ENCODE measurements at regions not wholly inside any gene's neighbourhood (a gene's known extent, or its start where the extent isn't known, plus 50 kb on each side); places are given as distances from the start of the nearest gene placed in this dataset.

- Histone ChIP-seq H3K4me2 (ENCODE audit: insufficient read depth, low read length) (no peak overlapping the region), H3K36me3 (ENCODE audit: insufficient read depth, low read length) (no peaks in the 10 kb centered on the region), H3K27me3 (ENCODE audit: insufficient read depth, low read length, poor library complexity) (peaks cover 5% of the 10 kb centered on the region), H3K79me2 (ENCODE audit: insufficient read depth, low read length) (no peaks in the 10 kb centered on the region), H3K4me3 (ENCODE audit: low read depth in 1 of 2, low read length in 2 of 2) (no peak overlapping the region), H2AFZ (ENCODE audit: low read depth, low read length) (no peak overlapping the region), H3K27ac (ENCODE audit: low read length) (no peak overlapping the region), H3K9me3 (ENCODE audit: insufficient read depth, low read length, severe bottlenecking) (no peaks in the 10 kb centered on the region), H4K20me1 (ENCODE audit: insufficient read depth, low read length) (no peaks in the 10 kb centered on the region), H3K9ac (ENCODE audit: low read depth, low read length) (no peak overlapping the region), H3K4me1 (ENCODE audit: insufficient read depth, low read length) (no peaks in the 10 kb centered on the region)
- DNase-seq = no peak
- TF ChIP-seq, protein P1, sequence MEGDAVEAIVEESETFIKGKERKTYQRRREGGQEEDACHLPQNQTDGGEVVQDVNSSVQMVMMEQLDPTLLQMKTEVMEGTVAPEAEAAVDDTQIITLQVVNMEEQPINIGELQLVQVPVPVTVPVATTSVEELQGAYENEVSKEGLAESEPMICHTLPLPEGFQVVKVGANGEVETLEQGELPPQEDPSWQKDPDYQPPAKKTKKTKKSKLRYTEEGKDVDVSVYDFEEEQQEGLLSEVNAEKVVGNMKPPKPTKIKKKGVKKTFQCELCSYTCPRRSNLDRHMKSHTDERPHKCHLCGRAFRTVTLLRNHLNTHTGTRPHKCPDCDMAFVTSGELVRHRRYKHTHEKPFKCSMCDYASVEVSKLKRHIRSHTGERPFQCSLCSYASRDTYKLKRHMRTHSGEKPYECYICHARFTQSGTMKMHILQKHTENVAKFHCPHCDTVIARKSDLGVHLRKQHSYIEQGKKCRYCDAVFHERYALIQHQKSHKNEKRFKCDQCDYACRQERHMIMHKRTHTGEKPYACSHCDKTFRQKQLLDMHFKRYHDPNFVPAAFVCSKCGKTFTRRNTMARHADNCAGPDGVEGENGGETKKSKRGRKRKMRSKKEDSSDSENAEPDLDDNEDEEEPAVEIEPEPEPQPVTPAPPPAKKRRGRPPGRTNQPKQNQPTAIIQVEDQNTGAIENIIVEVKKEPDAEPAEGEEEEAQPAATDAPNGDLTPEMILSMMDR (IDR thresholded peaks at IDR 0.05; ENCODE audit: borderline replicate concordance, extremely low read depth, low read length, poor library complexity, severe bottlenecking) = no peak
- no peak for TF ChIP-seq EZH2 (IDR thresholded peaks at IDR 0.05; ENCODE audit: borderline replicate concordance, low read depth, low read length, severe bottlenecking)
- no peak for ATAC-seq (ENCODE audit: insufficient read depth, low read depth)
Observed at GRCh38 chr13:30081331-30081730, 226.0 kb downstream of the KATNAL1 start.

- DNase-seq = no peak
- Histone ChIP-seq H3K27ac (ENCODE audit: low read length) (no peak overlapping the region), H3K9me3 (ENCODE audit: insufficient read depth, low read length, severe bottlenecking) (no peaks in the 10 kb centered on the region), H3K79me2 (ENCODE audit: insufficient read depth, low read length) (no peaks in the 10 kb centered on the region), H2AFZ (ENCODE audit: low read depth, low read length) (no peak overlapping the region), H4K20me1 (ENCODE audit: insufficient read depth, low read length) (no peaks in the 10 kb centered on the region), H3K27me3 (ENCODE audit: insufficient read depth, low read length, poor library complexity) (peaks cover 5% of the 10 kb centered on the region), H3K9ac (ENCODE audit: low read depth, low read length) (no peak overlapping the region), H3K4me2 (ENCODE audit: insufficient read depth, low read length) (no peak overlapping the region), H3K36me3 (ENCODE audit: insufficient read depth, low read length) (no peaks in the 10 kb centered on the region), H3K4me3 (ENCODE audit: low read depth in 1 of 2, low read length in 2 of 2) (no peak overlapping the region), H3K4me1 (ENCODE audit: insufficient read depth, low read length) (no peaks in the 10 kb centered on the region)
- no peak for TF ChIP-seq EZH2 (IDR thresholded peaks at IDR 0.05; ENCODE audit: borderline replicate concordance, low read depth, low read length, severe bottlenecking)
- TF ChIP-seq, protein P1 (IDR thresholded peaks at IDR 0.05; ENCODE audit: borderline replicate concordance, extremely low read depth, low read length, poor library complexity, severe bottlenecking) = no peak
- no peak for ATAC-seq (ENCODE audit: insufficient read depth, low read depth)
Observed at GRCh38 chr13:30079501-30079900, 227.8 kb downstream of the KATNAL1 start.

GRCh38 chr13:30078059-30078458 is 227.6 kb upstream of the UBL3 start:
- Histone ChIP-seq H3K9me3 (ENCODE audit: insufficient read depth, low read length, severe bottlenecking) (no peaks in the 10 kb centered on the region), H3K4me3 (ENCODE audit: low read depth in 1 of 2, low read length in 2 of 2) (no peak overlapping the region), H3K4me1 (ENCODE audit: insufficient read depth, low read length) (no peaks in the 10 kb centered on the region), H3K27ac (ENCODE audit: low read length) (no peak overlapping the region), H3K36me3 (ENCODE audit: insufficient read depth, low read length) (no peaks in the 10 kb centered on the region), H4K20me1 (ENCODE audit: insufficient read depth, low read length) (no peaks in the 10 kb centered on the region), H3K4me2 (ENCODE audit: insufficient read depth, low read length) (no peak overlapping the region), H3K79me2 (ENCODE audit: insufficient read depth, low read length) (no peaks in the 10 kb centered on the region), H3K9ac (ENCODE audit: low read depth, low read length) (no peak overlapping the region), H3K27me3 (ENCODE audit: insufficient read depth, low read length, poor library complexity) (peaks cover 5% of the 10 kb centered on the region), H2AFZ (ENCODE audit: low read depth, low read length) (no peak overlapping the region)
- no peak for ATAC-seq (ENCODE audit: insufficient read depth, low read depth)
- DNase-seq = no peak
- TF ChIP-seq, protein P1 (IDR thresholded peaks at IDR 0.05; ENCODE audit: borderline replicate concordance, extremely low read depth, low read length, poor library complexity, severe bottlenecking) = no peak
- no peak for TF ChIP-seq EZH2 (IDR thresholded peaks at IDR 0.05; ENCODE audit: borderline replicate concordance, low read depth, low read length, severe bottlenecking)

DNA sequence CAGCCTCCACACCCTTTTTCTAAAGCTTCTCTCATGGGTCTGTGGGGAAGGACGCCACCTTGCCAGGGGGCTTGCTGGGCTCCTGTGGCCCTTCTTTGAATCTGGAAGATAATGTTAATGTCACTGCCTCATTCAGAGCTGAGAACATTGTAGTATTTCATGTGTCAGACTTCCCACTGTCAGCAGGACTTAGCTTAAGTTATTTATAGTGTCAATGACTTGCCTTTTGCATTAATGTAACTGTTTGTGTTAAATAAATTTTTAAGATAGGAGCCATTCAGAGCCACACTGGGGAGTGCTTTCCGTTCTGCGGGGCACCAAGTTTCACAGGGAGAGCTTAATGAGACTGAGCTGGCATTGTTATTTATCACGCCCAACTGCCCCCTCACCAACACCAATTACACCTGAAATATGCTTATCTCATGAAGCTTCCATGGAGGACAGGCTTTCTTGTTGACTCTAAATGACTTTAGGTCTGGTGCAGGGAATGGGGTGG is 226.9 kb upstream of the UBL3 start:
- no peaks in the 10 kb centered on the region for H3K4me1 ChIP-seq (ENCODE audit: insufficient read depth, low read length)
- H3K36me3 ChIP-seq (ENCODE audit: insufficient read depth, low read length) = no peaks in the 10 kb centered on the region
- peaks cover 5% of the 10 kb centered on the region for H3K27me3 ChIP-seq (ENCODE audit: insufficient read depth, low read length, poor library complexity)
- H4K20me1 ChIP-seq (ENCODE audit: insufficient read depth, low read length) = no peaks in the 10 kb centered on the region
- no peak overlapping the region for H3K27ac ChIP-seq (ENCODE audit: low read length)
- H3K4me3 ChIP-seq (ENCODE audit: low read depth in 1 of 2, low read length in 2 of 2) = no peak overlapping the region
- H2AFZ ChIP-seq (ENCODE audit: low read depth, low read length) = no peak overlapping the region
- TF ChIP-seq, protein P1 (IDR thresholded peaks at IDR 0.05; ENCODE audit: borderline replicate concordance, extremely low read depth, low read length, poor library complexity, severe bottlenecking) = no peak
- TF ChIP-seq EZH2 (IDR thresholded peaks at IDR 0.05; ENCODE audit: borderline replicate concordance, low read depth, low read length, severe bottlenecking) = no peak
- ATAC-seq (ENCODE audit: insufficient read depth, low read depth) (no peak), DNase-seq (no peak)
- H3K9ac ChIP-seq (ENCODE audit: low read depth, low read length) = no peak overlapping the region
- H3K79me2 ChIP-seq (ENCODE audit: insufficient read depth, low read length) = no peaks in the 10 kb centered on the region
- no peak overlapping the region for H3K4me2 ChIP-seq (ENCODE audit: insufficient read depth, low read length)
- no peaks in the 10 kb centered on the region for H3K9me3 ChIP-seq (ENCODE audit: insufficient read depth, low read length, severe bottlenecking)
